Liver (tissue), 3 donors: ENCODE measurements at regions not wholly inside any gene's neighbourhood (a gene's known extent, or its start where the extent isn't known, plus 50 kb on each side); places are given as distances from the start of the nearest gene placed in this dataset.

Source experiments
- EGR1 ChIP-seq, 2 donors: IDR thresholded peaks; 2 replicates each; pipeline ENCODE4 v1.6.1; 2016 to 2018; ENCODE audit warnings: antibody characterized with exemption in 2 of 2, low read depth in 2 of 2
- GABPA ChIP-seq, 2 donors: IDR thresholded peaks in 1 of 2; conservative IDR thresholded peaks in 1 of 2; 2 replicates each; pipeline ENCODE4 v1.6.1; 2016; ENCODE audit warnings: antibody characterized with exemption in 2 of 2, mild to moderate bottlenecking in 1 of 2, moderate library complexity in 1 of 2
- HNF4A ChIP-seq, 2 donors: conservative IDR thresholded peaks; 2 replicates each; pipeline ENCODE4 v1.6.1; 2016; ENCODE audit warnings: antibody characterized with exemption in 2 of 2, mild to moderate bottlenecking in 2 of 2
- JUND ChIP-seq, 2 donors: IDR thresholded peaks; 2 replicates each; pipeline ENCODE4 v1.6.1; 2016; ENCODE audit warnings: antibody characterized with exemption in 2 of 2
- RAD21 ChIP-seq, 2 donors: IDR thresholded peaks; 2 replicates each; pipeline ENCODE4 v1.6.1; 2016; ENCODE audit warnings: antibody characterized with exemption in 2 of 2, mild to moderate bottlenecking in 2 of 2
- YY1 ChIP-seq: IDR thresholded peaks from 2 replicates; pipeline ENCODE4 v1.6.1; 2016; ENCODE audit warnings: antibody characterized with exemption, mild to moderate bottlenecking
- TF ChIP-seq, protein P1 (sequence below): fragments of 150-350 bp; IDR thresholded peaks from 2 replicates; pipeline ENCODE4 v1.5.1; 2017; ENCODE audit warnings: improper control_type of control experiment, low read depth, low read length; ENCODE audit not compliant: missing input control
- TF ChIP-seq, protein P2 (sequence below): IDR thresholded peaks from 2 replicates; pipeline ENCODE4 v1.6.1; 2016; ENCODE audit warnings: antibody characterized with exemption
- TF ChIP-seq, protein P3 (sequence below): IDR thresholded peaks from 2 replicates; pipeline ENCODE4 v1.6.1; 2016; ENCODE audit warnings: antibody characterized with exemption, mild to moderate bottlenecking
- TF ChIP-seq, protein P4 (sequence below): IDR thresholded peaks from 2 replicates; pipeline ENCODE4 v1.6.1; 2016; ENCODE audit warnings: antibody characterized with exemption
- TF ChIP-seq, protein P5 (sequence below): IDR thresholded peaks from 2 replicates; pipeline ENCODE4 v1.6.1; 2016; ENCODE audit warnings: antibody characterized with exemption
- donor health status: healthy.
- donor health status: healthy.

DNA sequence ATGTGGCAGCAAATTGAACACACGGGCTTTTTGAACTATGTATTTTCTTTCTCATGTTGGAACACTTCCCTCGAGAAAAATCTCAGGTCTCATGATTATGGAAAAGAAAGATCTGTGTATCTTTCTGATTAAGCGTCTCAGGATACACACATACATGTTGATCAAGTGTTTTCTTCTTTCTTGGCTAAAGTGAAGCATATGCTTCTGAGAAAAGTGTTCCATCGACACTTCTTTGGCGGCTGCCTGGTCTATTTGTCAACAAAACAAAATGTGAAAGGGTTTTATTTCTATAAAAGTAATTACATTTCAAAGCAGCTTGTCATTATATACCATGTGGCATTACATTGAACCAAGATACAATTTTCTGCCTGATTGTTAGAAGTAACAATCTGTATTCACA, 157.5 kb downstream of the DLEU7 start:
- TF ChIP-seq YY1 = no peak
- TF ChIP-seq, protein P1, sequence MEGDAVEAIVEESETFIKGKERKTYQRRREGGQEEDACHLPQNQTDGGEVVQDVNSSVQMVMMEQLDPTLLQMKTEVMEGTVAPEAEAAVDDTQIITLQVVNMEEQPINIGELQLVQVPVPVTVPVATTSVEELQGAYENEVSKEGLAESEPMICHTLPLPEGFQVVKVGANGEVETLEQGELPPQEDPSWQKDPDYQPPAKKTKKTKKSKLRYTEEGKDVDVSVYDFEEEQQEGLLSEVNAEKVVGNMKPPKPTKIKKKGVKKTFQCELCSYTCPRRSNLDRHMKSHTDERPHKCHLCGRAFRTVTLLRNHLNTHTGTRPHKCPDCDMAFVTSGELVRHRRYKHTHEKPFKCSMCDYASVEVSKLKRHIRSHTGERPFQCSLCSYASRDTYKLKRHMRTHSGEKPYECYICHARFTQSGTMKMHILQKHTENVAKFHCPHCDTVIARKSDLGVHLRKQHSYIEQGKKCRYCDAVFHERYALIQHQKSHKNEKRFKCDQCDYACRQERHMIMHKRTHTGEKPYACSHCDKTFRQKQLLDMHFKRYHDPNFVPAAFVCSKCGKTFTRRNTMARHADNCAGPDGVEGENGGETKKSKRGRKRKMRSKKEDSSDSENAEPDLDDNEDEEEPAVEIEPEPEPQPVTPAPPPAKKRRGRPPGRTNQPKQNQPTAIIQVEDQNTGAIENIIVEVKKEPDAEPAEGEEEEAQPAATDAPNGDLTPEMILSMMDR = no peak
- TF ChIP-seq, protein P2, sequence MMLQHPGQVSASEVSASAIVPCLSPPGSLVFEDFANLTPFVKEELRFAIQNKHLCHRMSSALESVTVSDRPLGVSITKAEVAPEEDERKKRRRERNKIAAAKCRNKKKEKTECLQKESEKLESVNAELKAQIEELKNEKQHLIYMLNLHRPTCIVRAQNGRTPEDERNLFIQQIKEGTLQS = no peak
- no peak for TF ChIP-seq GABPA (IDR thresholded peaks at IDR 0.05 in 1 of 2, conservative IDR thresholded peaks at IDR 0.05 in 1 of 2)
- TF ChIP-seq, protein P3, sequence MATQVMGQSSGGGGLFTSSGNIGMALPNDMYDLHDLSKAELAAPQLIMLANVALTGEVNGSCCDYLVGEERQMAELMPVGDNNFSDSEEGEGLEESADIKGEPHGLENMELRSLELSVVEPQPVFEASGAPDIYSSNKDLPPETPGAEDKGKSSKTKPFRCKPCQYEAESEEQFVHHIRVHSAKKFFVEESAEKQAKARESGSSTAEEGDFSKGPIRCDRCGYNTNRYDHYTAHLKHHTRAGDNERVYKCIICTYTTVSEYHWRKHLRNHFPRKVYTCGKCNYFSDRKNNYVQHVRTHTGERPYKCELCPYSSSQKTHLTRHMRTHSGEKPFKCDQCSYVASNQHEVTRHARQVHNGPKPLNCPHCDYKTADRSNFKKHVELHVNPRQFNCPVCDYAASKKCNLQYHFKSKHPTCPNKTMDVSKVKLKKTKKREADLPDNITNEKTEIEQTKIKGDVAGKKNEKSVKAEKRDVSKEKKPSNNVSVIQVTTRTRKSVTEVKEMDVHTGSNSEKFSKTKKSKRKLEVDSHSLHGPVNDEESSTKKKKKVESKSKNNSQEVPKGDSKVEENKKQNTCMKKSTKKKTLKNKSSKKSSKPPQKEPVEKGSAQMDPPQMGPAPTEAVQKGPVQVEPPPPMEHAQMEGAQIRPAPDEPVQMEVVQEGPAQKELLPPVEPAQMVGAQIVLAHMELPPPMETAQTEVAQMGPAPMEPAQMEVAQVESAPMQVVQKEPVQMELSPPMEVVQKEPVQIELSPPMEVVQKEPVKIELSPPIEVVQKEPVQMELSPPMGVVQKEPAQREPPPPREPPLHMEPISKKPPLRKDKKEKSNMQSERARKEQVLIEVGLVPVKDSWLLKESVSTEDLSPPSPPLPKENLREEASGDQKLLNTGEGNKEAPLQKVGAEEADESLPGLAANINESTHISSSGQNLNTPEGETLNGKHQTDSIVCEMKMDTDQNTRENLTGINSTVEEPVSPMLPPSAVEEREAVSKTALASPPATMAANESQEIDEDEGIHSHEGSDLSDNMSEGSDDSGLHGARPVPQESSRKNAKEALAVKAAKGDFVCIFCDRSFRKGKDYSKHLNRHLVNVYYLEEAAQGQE = no peak
- TF ChIP-seq, protein P4, sequence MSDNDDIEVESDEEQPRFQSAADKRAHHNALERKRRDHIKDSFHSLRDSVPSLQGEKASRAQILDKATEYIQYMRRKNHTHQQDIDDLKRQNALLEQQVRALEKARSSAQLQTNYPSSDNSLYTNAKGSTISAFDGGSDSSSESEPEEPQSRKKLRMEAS = no peak
- TF ChIP-seq JUND (IDR thresholded peaks at IDR 0.05) = no peak
- TF ChIP-seq RAD21 (IDR thresholded peaks at IDR 0.05) = no peak
- TF ChIP-seq, protein P5, sequence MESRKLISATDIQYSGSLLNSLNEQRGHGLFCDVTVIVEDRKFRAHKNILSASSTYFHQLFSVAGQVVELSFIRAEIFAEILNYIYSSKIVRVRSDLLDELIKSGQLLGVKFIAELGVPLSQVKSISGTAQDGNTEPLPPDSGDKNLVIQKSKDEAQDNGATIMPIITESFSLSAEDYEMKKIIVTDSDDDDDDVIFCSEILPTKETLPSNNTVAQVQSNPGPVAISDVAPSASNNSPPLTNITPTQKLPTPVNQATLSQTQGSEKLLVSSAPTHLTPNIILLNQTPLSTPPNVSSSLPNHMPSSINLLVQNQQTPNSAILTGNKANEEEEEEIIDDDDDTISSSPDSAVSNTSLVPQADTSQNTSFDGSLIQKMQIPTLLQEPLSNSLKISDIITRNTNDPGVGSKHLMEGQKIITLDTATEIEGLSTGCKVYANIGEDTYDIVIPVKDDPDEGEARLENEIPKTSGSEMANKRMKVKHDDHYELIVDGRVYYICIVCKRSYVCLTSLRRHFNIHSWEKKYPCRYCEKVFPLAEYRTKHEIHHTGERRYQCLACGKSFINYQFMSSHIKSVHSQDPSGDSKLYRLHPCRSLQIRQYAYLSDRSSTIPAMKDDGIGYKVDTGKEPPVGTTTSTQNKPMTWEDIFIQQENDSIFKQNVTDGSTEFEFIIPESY = no peak
- no peak for TF ChIP-seq HNF4A (conservative IDR thresholded peaks at IDR 0.05)
- TF ChIP-seq EGR1 (IDR thresholded peaks at IDR 0.05; ENCODE audit: low read depth in 2 of 2) = no peak
